GM23248 (cell line): ENCODE measurements at regions not wholly inside any gene's neighbourhood (a gene's known extent, or its start where the extent isn't known, plus 50 kb on each side); places are given as distances from the start of the nearest gene placed in this dataset.

Experiments used
- DNase-seq: peaks from one replicate; pipeline ENCODE4 v3.0.0-alpha.2; 2015
- H2AFZ ChIP-seq: fragments of 200-600 bp; sonication (generic); 2 replicates; pipeline ENCODE4 v1.6.1; 2016; ENCODE audit warnings: antibody characterized with exemption
- H3F3A ChIP-seq: fragments of 200-600 bp; sonication (generic); 2 replicates; pipeline ENCODE4 v1.6.1; 2016; ENCODE audit warnings: mild to moderate bottlenecking, antibody characterized with exemption, mixed run types; ENCODE audit not compliant: insufficient read depth
- H3K27ac ChIP-seq: fragments of 200-600 bp; sonication (generic); 2 replicates; pipeline ENCODE4 v1.5.1; 2016; ENCODE audit warnings: mild to moderate bottlenecking
- H3K27me3 ChIP-seq: fragments of 200-600 bp; sonication (generic); replicated peaks from 2 replicates; pipeline ENCODE4 v1.6.1; 2016; ENCODE audit warnings: mild to moderate bottlenecking; ENCODE audit not compliant: insufficient read depth
- H3K36me3 ChIP-seq: fragments of 200-600 bp; sonication (generic); 2 replicates; pipeline ENCODE4 v1.6.1; 2016; ENCODE audit warnings: low read depth, mild to moderate bottlenecking
- H3K4me1 ChIP-seq: fragments of 200-600 bp; sonication (generic); 2 replicates; pipeline ENCODE4 v1.6.1; 2016; ENCODE audit warnings: mild to moderate bottlenecking; ENCODE audit not compliant: insufficient read depth
- H3K4me2 ChIP-seq: fragments of 200-600 bp; sonication (generic); one replicate; pipeline ENCODE4 v1.6.1; 2016; ENCODE audit warnings: mild to moderate bottlenecking; ENCODE audit not compliant: unreplicated experiment
- H3K4me3 ChIP-seq: fragments of 200-600 bp; sonication (generic); 2 replicates; pipeline ENCODE4 v1.5.1; 2016; ENCODE audit warnings: mild to moderate bottlenecking
- H3K79me2 ChIP-seq: fragments of 200-600 bp; sonication (generic); 2 replicates; pipeline ENCODE4 v1.6.1; 2016; ENCODE audit warnings: mild to moderate bottlenecking; ENCODE audit not compliant: insufficient read depth
- H3K9ac ChIP-seq: fragments of 200-600 bp; sonication (generic); 2 replicates; pipeline ENCODE4 v1.6.1; 2016; ENCODE audit warnings: mild to moderate bottlenecking
- H3K9me2 ChIP-seq: fragments of 200-600 bp; sonication (generic); 2 replicates; pipeline ENCODE4 v1.6.1; 2016; ENCODE audit warnings: mixed run types, mild to moderate bottlenecking, moderate library complexity; ENCODE audit not compliant: insufficient read depth
- H3K9me3 ChIP-seq: fragments of 200-600 bp; sonication (generic); one replicate; pipeline ENCODE4 v1.6.1; 2017; ENCODE audit warnings: low read depth
- H4K20me1 ChIP-seq: fragments of 200-600 bp; sonication (generic); 2 replicates; pipeline ENCODE4 v1.6.0; 2016; ENCODE audit not compliant: insufficient read depth
- EZH2 ChIP-seq: fragments of 200-600 bp; sonication (generic); IDR thresholded peaks from 2 replicates; pipeline ENCODE4 v1.6.1; 2018; ENCODE audit warnings: antibody characterized with exemption, mild to moderate bottlenecking; ENCODE audit not compliant: insufficient read depth, poor library complexity, severe bottlenecking
- EZH2phosphoT487 ChIP-seq: fragments of 200-600 bp; sonication (generic); IDR thresholded peaks from 2 replicates; pipeline ENCODE4 v1.6.1; 2018; ENCODE audit warnings: antibody characterized with exemption, moderate library complexity, mild to moderate bottlenecking, low read depth; ENCODE audit not compliant: insufficient read depth
- WGBS, 2 experiments: methylation state at CpG; one replicate each; pipeline ENCODE4 v1.1.6; 2015 to 2017; ENCODE audit warnings: low lambda C conversion rate in 2 of 2, low coverage in 1 of 2; ENCODE audit errors: missing lambda C conversion rate in 2 of 2; 5-methylcytosine and 5-hydroxymethylcytosine counted together
- in situ Hi-C: fragments of 300-500 bp; cut with MboI; formaldehyde crosslinking; loops from 2 replicates; pipeline ENCODE4 v1.15.0; 2020

DNA sequence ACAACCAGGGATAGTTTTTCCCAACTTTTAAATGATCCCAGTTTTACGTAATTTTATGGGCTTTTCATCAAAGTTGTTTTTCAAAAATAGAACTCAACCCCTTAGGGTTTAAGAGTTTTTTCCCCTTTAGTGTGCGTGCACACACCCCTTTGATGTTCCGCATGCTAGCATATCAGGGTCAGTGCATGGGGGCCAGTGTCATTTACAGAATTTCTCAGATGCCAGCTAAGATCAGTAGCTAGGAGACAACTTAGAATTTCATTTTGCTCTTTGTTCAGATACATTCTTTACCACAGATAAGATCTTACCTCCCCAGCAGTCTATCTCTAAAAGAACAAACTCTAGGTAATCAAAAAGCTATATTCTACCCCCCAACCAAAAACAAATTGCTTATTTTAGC lies 238.5 kb upstream of the SASH1 start:
- no peak for DNase-seq
- 43 to 56% methylated on average over 3 of the region's 3 CpGs for WGBS, 2 experiments
- Histone ChIP-seq H3K27ac (no peak overlapping the region), H3K4me1 (no peaks in the 10 kb centered on the region), H2AFZ (no peak overlapping the region), H3K27me3 (no peaks in the 10 kb centered on the region), H3K9ac (no peak overlapping the region), H3K4me3 (no peak overlapping the region), H4K20me1 (no peaks in the 10 kb centered on the region), H3K79me2 (no peaks in the 10 kb centered on the region), H3K9me3 (no peaks in the 10 kb centered on the region), H3K9me2 (no peaks in the 10 kb centered on the region), H3K36me3 (no peaks in the 10 kb centered on the region), H3K4me2 (no peak overlapping the region), H3F3A (no peaks in the 10 kb centered on the region)
- in situ Hi-C loops: no loop called here
- TF ChIP-seq EZH2 (no peak), EZH2phosphoT487 (no peak)

DNA sequence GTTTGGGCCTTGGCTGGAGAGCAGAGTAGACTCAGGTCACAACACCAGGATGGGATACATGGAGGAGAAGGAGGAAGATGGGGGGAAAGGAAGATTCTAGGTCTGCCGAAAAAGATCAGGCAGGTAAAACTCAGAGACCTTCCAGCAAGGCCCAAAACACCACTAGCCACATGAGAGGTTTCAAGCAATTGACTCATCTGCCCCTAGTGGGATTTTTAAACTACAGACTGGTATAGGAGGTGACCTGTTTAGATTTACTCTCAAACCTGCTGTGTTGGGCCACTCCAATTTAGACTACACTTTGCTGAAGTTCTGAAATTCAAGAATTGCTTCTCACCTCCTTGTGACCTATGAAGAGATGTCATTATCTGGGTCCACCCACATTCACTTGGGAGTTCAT lies 236.9 kb upstream of the SASH1 start:
- 56 to 57% methylated on average over 1 of the region's 1 CpG for WGBS, 2 experiments
- Histone ChIP-seq H3K27me3 (no peaks in the 10 kb centered on the region), H3K9me2 (no peaks in the 10 kb centered on the region), H3K9ac (no peak overlapping the region), H3F3A (no peaks in the 10 kb centered on the region), H3K4me2 (no peak overlapping the region), H3K27ac (no peak overlapping the region), H3K9me3 (no peaks in the 10 kb centered on the region), H2AFZ (no peak overlapping the region), H3K4me1 (no peaks in the 10 kb centered on the region), H4K20me1 (no peaks in the 10 kb centered on the region), H3K79me2 (no peaks in the 10 kb centered on the region), H3K36me3 (no peaks in the 10 kb centered on the region), H3K4me3 (no peak overlapping the region)
- in situ Hi-C loops: no loop called here
- no peak for DNase-seq
- TF ChIP-seq EZH2 (no peak), EZH2phosphoT487 (no peak)

DNA sequence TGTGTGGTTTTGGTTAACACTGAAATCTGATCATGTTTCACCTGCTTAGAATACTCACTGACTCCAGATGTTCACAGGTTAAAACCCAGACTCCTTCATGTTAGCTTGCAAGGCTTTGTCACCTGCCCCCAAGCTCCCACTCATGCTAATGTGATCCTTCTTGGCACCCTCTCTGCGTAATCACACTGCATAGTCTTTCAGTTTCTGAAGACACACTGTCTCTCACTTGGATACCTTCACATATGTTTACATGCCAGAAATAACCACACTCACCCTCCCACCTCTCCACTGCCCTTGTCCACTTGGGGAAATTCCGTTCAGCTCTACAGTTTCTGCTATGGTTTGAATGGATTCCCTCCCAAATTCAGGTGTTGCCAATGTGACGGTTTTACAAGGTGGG lies 234.7 kb upstream of the SASH1 start:
- H3K27ac ChIP-seq: no peak overlapping the region

DNA sequence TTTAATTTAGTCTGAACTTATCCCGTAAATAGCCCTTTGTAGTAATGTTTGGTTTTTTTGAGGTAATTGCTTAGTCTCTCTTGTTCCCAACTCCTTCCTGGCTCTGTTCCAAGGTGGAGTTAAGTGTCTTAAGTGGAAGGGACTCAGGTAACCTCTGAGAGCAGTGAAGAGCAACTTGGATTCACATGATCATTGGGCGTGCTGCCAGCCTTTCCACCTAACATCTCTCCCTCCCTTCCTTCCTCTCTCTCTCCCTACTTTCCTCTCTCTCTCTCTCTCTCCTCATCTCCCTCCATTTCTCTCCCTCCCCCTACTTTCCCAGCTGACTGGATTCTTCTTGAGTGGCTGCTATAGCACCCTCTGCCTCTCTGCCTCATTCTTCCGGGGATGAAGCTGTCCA lies 232.9 kb upstream of the SASH1 start:
- WGBS, 2 experiments: 30 to 31% methylated on average over 3 of the region's 3 CpGs
- H3K9me3 ChIP-seq: no peaks in the 10 kb centered on the region
- no peaks in the 10 kb centered on the region for H4K20me1 ChIP-seq
- TF ChIP-seq EZH2 (no peak), EZH2phosphoT487 (no peak)
- no peak overlapping the region for H3K9ac ChIP-seq
- no peaks in the 10 kb centered on the region for H3K79me2 ChIP-seq
- no peaks in the 10 kb centered on the region for H3K27me3 ChIP-seq
- no peaks in the 10 kb centered on the region for H3F3A ChIP-seq
- H3K9me2 ChIP-seq: no peaks in the 10 kb centered on the region
- no peak overlapping the region for H3K27ac ChIP-seq
- H3K4me3 ChIP-seq: no peak overlapping the region
- in situ Hi-C loops: no loop called here
- H3K36me3 ChIP-seq: no peaks in the 10 kb centered on the region
- no peak overlapping the region for H3K4me2 ChIP-seq
- H2AFZ ChIP-seq: no peak overlapping the region
- H3K4me1 ChIP-seq: no peaks in the 10 kb centered on the region
- no peak for DNase-seq

More for the DNA sequence above, 234.7 kb upstream of the SASH1 start:
- Histone ChIP-seq H3K4me1 (no peaks in the 10 kb centered on the region), H3K27me3 (no peaks in the 10 kb centered on the region), H3K9me2 (no peaks in the 10 kb centered on the region), H2AFZ (no peak overlapping the region), H3K4me3 (no peak overlapping the region), H3K36me3 (no peaks in the 10 kb centered on the region), H3K9me3 (no peaks in the 10 kb centered on the region), H4K20me1 (no peaks in the 10 kb centered on the region), H3F3A (no peaks in the 10 kb centered on the region), H3K9ac (no peak overlapping the region), H3K4me2 (no peak overlapping the region), H3K79me2 (no peaks in the 10 kb centered on the region)
- DNase-seq: no peak
- no peak for TF ChIP-seq EZH2phosphoT487
- TF ChIP-seq EZH2: no peak
- in situ Hi-C loops: no loop called here
- 32 to 33% methylated on average over 3 of the region's 3 CpGs for WGBS, 2 experiments

DNA sequence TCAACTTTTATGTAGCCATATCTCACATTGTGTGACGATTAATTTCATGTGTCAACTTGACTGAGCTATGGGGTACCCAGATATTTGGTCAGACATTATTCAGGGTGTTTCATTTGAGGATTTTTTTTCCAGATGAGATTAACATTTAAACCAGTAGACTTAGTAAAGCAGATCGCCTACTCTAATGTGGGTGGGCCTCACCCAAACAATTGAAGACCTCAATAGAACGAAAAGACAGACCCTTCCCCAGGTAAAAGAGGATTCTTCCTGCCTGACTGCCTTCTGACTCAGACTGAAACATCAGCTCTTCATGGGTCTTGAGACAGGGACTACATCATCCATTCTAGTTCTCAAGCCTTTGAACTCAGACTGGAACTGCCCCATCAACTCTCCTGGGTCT lies 231.7 kb upstream of the SASH1 start:
- Histone ChIP-seq H4K20me1 (no peaks in the 10 kb centered on the region), H3K36me3 (no peaks in the 10 kb centered on the region), H3K4me2 (no peak overlapping the region), H3K4me3 (no peak overlapping the region), H2AFZ (no peak overlapping the region), H3K79me2 (no peaks in the 10 kb centered on the region), H3K9me2 (no peaks in the 10 kb centered on the region), H3K4me1 (no peaks in the 10 kb centered on the region), H3K27me3 (no peaks in the 10 kb centered on the region), H3K9ac (no peak overlapping the region), H3K9me3 (no peaks in the 10 kb centered on the region), H3F3A (no peaks in the 10 kb centered on the region), H3K27ac (no peak overlapping the region)
- no peak for TF ChIP-seq EZH2
- TF ChIP-seq EZH2phosphoT487: no peak
- in situ Hi-C loops: no loop called here
- 29 to 39% methylated on average over 3 of the region's 3 CpGs for WGBS, 2 experiments
- DNase-seq: no peak
